Trophoblast cell (in vitro differentiated cells and primary cell): ENCODE measurements at regions not wholly inside any gene's neighbourhood (a gene's known extent, or its start where the extent isn't known, plus 50 kb on each side); places are given as distances from the start of the nearest gene placed in this dataset.

Source experiments
- DNase-seq, 2 donors: peaks; one replicate each; pipeline ENCODE4 v3.0.0-alpha.2; 2016
- H2AFZ ChIP-seq: 2 replicates; pipeline ENCODE4 v1.6.1; 2013; ENCODE audit warnings: low read length, moderate library complexity, mild to moderate bottlenecking; ENCODE audit not compliant: insufficient read depth, poor library complexity
- H2AK5ac ChIP-seq: 2 replicates; pipeline ENCODE4 v1.6.1; 2013; ENCODE audit warnings: mild to moderate bottlenecking, low read length
- H2BK120ac ChIP-seq: 2 replicates; pipeline ENCODE4 v1.6.1; 2013; ENCODE audit warnings: low read length, mild to moderate bottlenecking, moderate library complexity; ENCODE audit not compliant: insufficient read depth, poor library complexity
- H2BK12ac ChIP-seq: 2 replicates; pipeline ENCODE4 v1.6.1; 2013; ENCODE audit warnings: mild to moderate bottlenecking, low read length, moderate library complexity
- H2BK5ac ChIP-seq: 2 replicates; pipeline ENCODE4 v1.6.1; 2013; ENCODE audit warnings: low read length, low read depth, moderate library complexity, mild to moderate bottlenecking; ENCODE audit not compliant: poor library complexity
- H3K14ac ChIP-seq: 2 replicates; pipeline ENCODE4 v1.6.1; 2013; ENCODE audit warnings: mild to moderate bottlenecking, low read length
- H3K18ac ChIP-seq: 2 replicates; pipeline ENCODE4 v1.6.1; 2013; ENCODE audit warnings: mild to moderate bottlenecking, low read length
- H3K23ac ChIP-seq: 2 replicates; pipeline ENCODE4 v1.6.1; 2013; ENCODE audit warnings: low read length
- H3K27ac ChIP-seq: 2 replicates; pipeline ENCODE4 v1.5.1; 2013; ENCODE audit warnings: low read depth, mild to moderate bottlenecking, inconsistent platforms, low read length, moderate library complexity
- H3K27me3 ChIP-seq: 2 replicates; pipeline ENCODE4 v1.6.1; 2013; ENCODE audit warnings: inconsistent platforms, mild to moderate bottlenecking, low read length, moderate library complexity; ENCODE audit not compliant: insufficient read depth
- H3K36me3 ChIP-seq, 2 experiments: 1 replicate in 1 of 2; 2 replicates in 1 of 2; pipeline ENCODE4 v1.6.1; 2013; ENCODE audit warnings: low read length in 2 of 2, mild to moderate bottlenecking in 2 of 2, moderate library complexity in 1 of 2; ENCODE audit not compliant: insufficient read depth in 2 of 2, control insufficient read depth in 1 of 2
- H3K4ac ChIP-seq: 2 replicates; pipeline ENCODE4 v1.6.1; 2013; ENCODE audit warnings: low read depth, mild to moderate bottlenecking, low read length, moderate library complexity
- H3K4me1 ChIP-seq, 2 experiments: 1 replicate in 1 of 2; 2 replicates in 1 of 2; pipeline ENCODE4 v1.6.1; 2013; ENCODE audit warnings: low read length in 2 of 2, mild to moderate bottlenecking in 2 of 2, moderate library complexity in 1 of 2; ENCODE audit not compliant: insufficient read depth in 2 of 2, control insufficient read depth in 1 of 2
- H3K4me2 ChIP-seq: 2 replicates; pipeline ENCODE4 v1.6.1; 2013; ENCODE audit warnings: inconsistent platforms, mild to moderate bottlenecking, low read length, moderate library complexity
- H3K4me3 ChIP-seq: 2 replicates; pipeline ENCODE4 v1.5.1; 2013; ENCODE audit warnings: mild to moderate bottlenecking, low read depth, low read length, inconsistent platforms
- H3K79me1 ChIP-seq: one replicate; pipeline ENCODE4 v1.6.1; 2013; ENCODE audit warnings: low read length
- H3K79me2 ChIP-seq: 2 replicates; pipeline ENCODE4 v1.6.1; 2013; ENCODE audit warnings: low read length, mild to moderate bottlenecking; ENCODE audit not compliant: control insufficient read depth, insufficient read depth, poor library complexity
- H3K9ac ChIP-seq: 2 replicates; pipeline ENCODE4 v1.6.1; 2013; ENCODE audit warnings: mild to moderate bottlenecking, low read length
- H3K9me3 ChIP-seq: 2 replicates; pipeline ENCODE4 v1.6.1; 2013; ENCODE audit warnings: low read depth, mild to moderate bottlenecking, control low read depth, inconsistent platforms, low read length; ENCODE audit not compliant: insufficient read depth
- H4K12ac ChIP-seq: 2 replicates; pipeline ENCODE4 v1.6.1; 2013; ENCODE audit warnings: low read depth, mild to moderate bottlenecking, low read length, moderate library complexity
- H4K8ac ChIP-seq: 2 replicates; pipeline ENCODE4 v1.6.1; 2013; ENCODE audit warnings: low read depth, mild to moderate bottlenecking, low read length, moderate library complexity
- H4K91ac ChIP-seq: one replicate; pipeline ENCODE4 v1.6.1; 2013; ENCODE audit warnings: low read depth, mild to moderate bottlenecking, low read length, moderate library complexity
- WGBS: extraction: QIAGEN DNeasy Blood & Tissue Kit; methylation state at CpG from one replicate; pipeline ENCODE4 v1.1.7; 2013; ENCODE audit warnings: missing lambda C conversion rate; ENCODE audit not compliant: insufficient read length, insufficient coverage; ENCODE audit errors: extremely low coverage; 5-methylcytosine and 5-hydroxymethylcytosine counted together

- no peak overlapping the region for H4K91ac ChIP-seq
- H4K8ac ChIP-seq: no peak overlapping the region
- no peaks in the 10 kb centered on the region for H3K27me3 ChIP-seq
- H2BK120ac ChIP-seq: no peak overlapping the region
- H3K4me2 ChIP-seq: no peak overlapping the region
- no peak overlapping the region for H3K4ac ChIP-seq
- no peak overlapping the region for H2BK5ac ChIP-seq
- no peak overlapping the region for H2AK5ac ChIP-seq
- H3K14ac ChIP-seq: no peak overlapping the region
- no peaks in the 10 kb centered on the region for H3K4me1 ChIP-seq
- H3K9ac ChIP-seq: no peak overlapping the region
- peaks cover 2% of the 10 kb centered on the region for H3K9me3 ChIP-seq
- H2BK12ac ChIP-seq: no peak overlapping the region
- H3K79me1 ChIP-seq: no peaks in the 10 kb centered on the region
- no peak overlapping the region for H3K4me3 ChIP-seq
- H3K18ac ChIP-seq: no peak overlapping the region
- H4K12ac ChIP-seq: no peak overlapping the region
- no CpG with 5 or more reads among the region's 15 CpGs for WGBS
- H3K27ac ChIP-seq: no peak overlapping the region
- no peaks in the 10 kb centered on the region for H3K79me2 ChIP-seq
- H3K36me3 ChIP-seq: no peaks in the 10 kb centered on the region
- H2AFZ ChIP-seq: no peak overlapping the region
- DNase-seq: no peak
- H3K23ac ChIP-seq: no peak overlapping the region
These were observed 260.6 kb downstream of the C16orf95 start for GRCh38 chr16:87056551-87056950.

- Histone ChIP-seq H2BK120ac (no peak overlapping the region), H3K79me1 (no peaks in the 10 kb centered on the region), H3K27me3 (no peaks in the 10 kb centered on the region), H3K14ac (no peak overlapping the region), H3K79me2 (no peaks in the 10 kb centered on the region), H4K12ac (no peak overlapping the region), H3K18ac (no peak overlapping the region), H3K9ac (no peak overlapping the region), H3K4me2 (no peak overlapping the region), H3K36me3 (no peaks in the 10 kb centered on the region), H3K9me3 (peaks cover 2% of the 10 kb centered on the region), H3K23ac (no peak overlapping the region), H3K4me3 (no peak overlapping the region), H4K8ac (no peak overlapping the region), H3K4ac (no peak overlapping the region), H3K27ac (no peak overlapping the region), H2AK5ac (no peak overlapping the region), H3K4me1 (no peaks in the 10 kb centered on the region), H2AFZ (no peak overlapping the region), H2BK5ac (no peak overlapping the region), H2BK12ac (no peak overlapping the region), H4K91ac (no peak overlapping the region)
- no peak for DNase-seq
- WGBS: no CpG with 5 or more reads among the region's 26 CpGs
These were observed 259.8 kb downstream of the C16orf95 start for GRCh38 chr16:87057211-87057881.

DNA sequence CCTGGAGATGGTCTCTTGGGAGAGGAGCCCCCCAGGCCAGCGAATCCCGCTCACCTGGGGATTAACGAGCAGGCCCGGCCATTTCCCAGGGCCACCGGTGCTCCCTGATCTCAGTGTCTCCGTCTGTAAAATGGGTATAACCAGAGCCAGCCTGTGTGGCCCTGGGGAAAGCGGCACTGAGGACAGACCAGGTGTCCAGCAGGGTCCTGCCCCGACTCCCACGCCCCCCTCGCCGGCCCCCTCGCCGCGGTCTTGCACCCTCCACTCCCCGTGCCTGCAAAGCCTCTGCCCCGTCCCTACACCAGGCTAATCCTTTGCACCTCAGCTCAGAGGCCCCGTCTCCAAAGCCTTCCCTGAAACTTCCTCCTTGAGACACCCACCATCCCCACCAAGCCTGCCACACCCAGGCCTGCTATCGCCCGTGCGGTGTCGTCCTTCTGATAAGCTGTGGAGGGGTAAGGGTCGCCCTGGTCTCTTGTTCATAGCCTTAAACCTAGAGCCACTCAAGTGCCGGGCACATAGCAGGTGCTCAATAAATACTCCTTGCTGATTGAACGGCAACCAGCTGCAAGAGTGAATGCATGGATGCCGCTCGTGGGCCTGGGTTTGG is 259.1 kb downstream of the C16orf95 start:
- no peaks in the 10 kb centered on the region for H3K36me3 ChIP-seq
- H3K4me1 ChIP-seq: no peaks in the 10 kb centered on the region
- no peak overlapping the region for H3K4me2 ChIP-seq
- no peak overlapping the region for H3K18ac ChIP-seq
- no peak overlapping the region for H3K27ac ChIP-seq
- peaks cover 2% of the 10 kb centered on the region for H3K9me3 ChIP-seq
- H3K23ac ChIP-seq: no peak overlapping the region
- no peak overlapping the region for H2BK12ac ChIP-seq
- no peak overlapping the region for H2BK5ac ChIP-seq
- H2AK5ac ChIP-seq: no peak overlapping the region
- no peak overlapping the region for H2AFZ ChIP-seq
- H4K91ac ChIP-seq: no peak overlapping the region
- no peak overlapping the region for H2BK120ac ChIP-seq
- WGBS: no CpG with 5 or more reads among the region's 26 CpGs
- no peak for DNase-seq
- no peaks in the 10 kb centered on the region for H3K79me2 ChIP-seq
- no peak overlapping the region for H4K8ac ChIP-seq
- H3K4me3 ChIP-seq: no peak overlapping the region
- no peak overlapping the region for H4K12ac ChIP-seq
- no peaks in the 10 kb centered on the region for H3K27me3 ChIP-seq
- no peak overlapping the region for H3K4ac ChIP-seq
- no peaks in the 10 kb centered on the region for H3K79me1 ChIP-seq
- H3K9ac ChIP-seq: no peak overlapping the region
- H3K14ac ChIP-seq: no peak overlapping the region

DNA sequence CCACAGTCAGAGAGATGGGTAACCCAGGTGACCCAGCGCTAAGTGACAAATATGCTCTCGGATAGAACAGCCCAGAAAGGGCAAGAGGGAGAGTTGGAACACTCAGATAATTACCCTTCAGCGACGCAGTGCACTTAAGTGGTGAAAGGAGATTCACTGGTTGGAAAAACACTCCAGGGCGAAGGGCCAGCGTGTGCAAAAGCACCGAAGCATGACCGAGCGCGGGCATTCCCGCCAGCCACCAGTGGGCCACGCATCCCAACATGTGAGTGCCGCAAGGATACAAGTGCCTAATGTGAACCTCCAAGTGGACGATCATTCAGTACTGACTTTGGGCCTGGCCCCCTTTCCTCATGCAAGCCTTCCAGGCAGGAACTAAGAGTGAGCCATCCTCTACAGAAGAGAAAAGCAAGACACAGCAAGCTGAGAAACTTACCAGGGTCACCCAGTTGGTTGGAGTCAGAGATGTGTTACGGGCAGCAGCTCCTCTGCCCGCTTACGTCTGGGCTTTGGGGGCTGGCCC is 258.4 kb downstream of the C16orf95 start:
- no CpG with 5 or more reads among the region's 17 CpGs for WGBS
- H4K12ac ChIP-seq: no peak overlapping the region
- H3K27me3 ChIP-seq: no peaks in the 10 kb centered on the region

More for the DNA sequence above, 258.4 kb downstream of the C16orf95 start:
- H4K91ac ChIP-seq: no peak overlapping the region
- no peaks in the 10 kb centered on the region for H3K36me3 ChIP-seq
- no peak overlapping the region for H2BK5ac ChIP-seq
- no peak for DNase-seq
- no peak overlapping the region for H3K23ac ChIP-seq
- no peak overlapping the region for H2AK5ac ChIP-seq
- no peaks in the 10 kb centered on the region for H3K4me1 ChIP-seq
- no peak overlapping the region for H2BK120ac ChIP-seq
- no peak overlapping the region for H3K14ac ChIP-seq
- no peak overlapping the region for H3K18ac ChIP-seq
- no peak overlapping the region for H3K4me2 ChIP-seq
- no peak overlapping the region for H3K9ac ChIP-seq
- no peak overlapping the region for H2BK12ac ChIP-seq
- peaks cover 2% of the 10 kb centered on the region for H3K9me3 ChIP-seq
- no peak overlapping the region for H4K8ac ChIP-seq
- H3K79me2 ChIP-seq: no peaks in the 10 kb centered on the region
- H3K4ac ChIP-seq: no peak overlapping the region
- H2AFZ ChIP-seq: no peak overlapping the region
- no peak overlapping the region for H3K4me3 ChIP-seq
- H3K79me1 ChIP-seq: no peaks in the 10 kb centered on the region
- H3K27ac ChIP-seq: no peak overlapping the region
